ENCODE measurements at regions not wholly inside any gene's neighbourhood (a gene's known extent, or its start where the extent isn't known, plus 50 kb on each side); places are given as distances from the start of the nearest gene placed in this dataset.
"Not testable (repeated sequence)": the region's sequence is repeated elsewhere in the genome, so short reads cannot be mapped to it uniquely, and the experiment has no call there.

DNA sequence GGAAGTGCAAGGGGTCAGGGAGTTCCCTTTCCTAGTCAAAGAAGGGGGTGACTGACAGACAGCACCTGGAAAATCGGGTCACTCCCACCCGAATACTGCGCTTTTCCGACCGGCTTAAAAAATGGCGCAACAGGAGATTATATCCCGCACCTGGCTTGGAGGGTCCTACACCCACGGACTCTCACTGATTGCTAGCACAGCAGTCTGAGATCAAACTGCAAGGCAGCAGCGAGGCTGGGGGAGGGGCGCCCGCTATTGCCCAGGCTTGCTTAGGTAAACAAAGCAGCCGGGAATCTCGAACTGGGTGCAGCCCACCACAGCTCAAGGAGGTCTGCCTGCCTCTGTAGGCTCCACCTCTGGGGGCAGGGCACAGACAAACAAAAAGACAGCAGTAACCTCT, 333.8 kb downstream of the CENPW start:
- not testable (repeated sequence) for DNase-seq

DNA sequence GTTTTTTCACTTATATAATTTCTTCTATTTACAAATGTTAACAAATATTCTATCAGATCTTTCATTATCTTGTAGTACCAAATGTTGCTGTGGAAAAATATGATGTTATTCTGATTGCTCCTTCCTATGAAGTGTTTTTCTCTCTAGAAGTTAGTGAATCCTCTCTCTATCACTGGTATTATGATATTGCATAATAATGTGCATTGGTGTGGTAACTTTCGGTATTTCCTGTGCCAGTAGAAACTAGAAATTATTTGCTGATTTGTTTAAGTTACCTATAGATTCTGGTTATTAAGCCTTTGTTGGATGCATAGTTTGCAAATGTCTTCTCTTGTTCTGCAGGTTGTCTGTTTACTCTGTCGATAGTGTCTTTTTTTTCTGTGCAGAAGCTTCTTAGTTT, 342.5 kb downstream of the CENPW start:
- no peak for DNase-seq

DNA sequence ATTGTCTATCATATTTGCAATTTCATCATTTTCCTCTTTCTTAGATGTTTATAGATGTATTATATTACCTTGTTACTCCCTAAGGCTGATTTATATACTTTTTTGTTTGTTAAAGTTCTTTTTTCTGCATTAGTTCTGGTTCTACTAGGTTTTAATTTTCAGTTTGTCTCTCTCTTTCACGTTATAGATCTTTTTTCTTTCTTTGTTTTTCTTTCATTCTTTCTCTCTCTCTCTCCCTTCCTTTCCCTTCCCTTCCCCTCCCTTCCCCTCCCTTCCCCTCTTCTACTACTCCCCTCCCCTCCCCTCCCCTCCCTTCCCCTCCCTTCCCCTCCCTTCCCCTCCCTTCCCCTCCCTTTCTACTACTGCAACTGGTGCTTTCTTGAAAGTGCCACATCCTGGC, 345.3 kb downstream of the CENPW start:
- DNase-seq: no peak

DNA sequence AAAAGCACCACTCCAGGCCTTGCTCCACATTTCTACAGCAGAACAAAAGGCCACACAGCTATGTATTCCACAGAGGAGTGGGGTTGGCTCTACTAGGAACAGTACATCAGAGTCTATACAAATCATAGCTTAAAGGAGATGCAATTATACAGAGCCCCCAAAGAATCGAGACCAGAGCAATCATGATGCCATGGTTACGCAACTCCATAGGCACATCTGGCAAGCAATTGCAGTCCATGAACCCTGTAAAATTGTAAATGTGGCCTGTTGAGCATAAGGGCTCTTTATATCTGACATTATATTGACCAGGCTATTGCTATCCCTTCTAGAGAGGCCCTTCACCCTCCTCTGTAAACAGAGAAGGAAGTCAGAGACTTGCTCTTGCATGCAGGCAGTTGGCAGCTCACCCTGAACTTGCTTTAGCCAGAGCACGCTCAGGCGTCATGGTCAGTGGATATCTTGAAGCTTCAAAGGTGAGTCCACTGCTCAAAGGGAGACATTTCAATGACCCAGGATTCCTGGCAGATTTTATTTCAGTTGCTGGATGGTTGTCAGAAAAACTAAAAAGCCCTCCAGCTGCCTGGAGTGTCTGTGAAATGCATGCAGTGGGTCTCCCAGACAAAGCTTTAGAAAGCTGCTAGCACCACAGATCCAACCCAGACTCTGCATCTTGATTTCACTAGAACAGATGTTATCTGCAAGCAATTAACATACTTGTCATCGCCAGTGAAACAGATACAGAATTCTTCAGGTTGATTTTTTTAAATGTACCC, 357.2 kb downstream of the CENPW start:
- DNase-seq: no peak

DNA sequence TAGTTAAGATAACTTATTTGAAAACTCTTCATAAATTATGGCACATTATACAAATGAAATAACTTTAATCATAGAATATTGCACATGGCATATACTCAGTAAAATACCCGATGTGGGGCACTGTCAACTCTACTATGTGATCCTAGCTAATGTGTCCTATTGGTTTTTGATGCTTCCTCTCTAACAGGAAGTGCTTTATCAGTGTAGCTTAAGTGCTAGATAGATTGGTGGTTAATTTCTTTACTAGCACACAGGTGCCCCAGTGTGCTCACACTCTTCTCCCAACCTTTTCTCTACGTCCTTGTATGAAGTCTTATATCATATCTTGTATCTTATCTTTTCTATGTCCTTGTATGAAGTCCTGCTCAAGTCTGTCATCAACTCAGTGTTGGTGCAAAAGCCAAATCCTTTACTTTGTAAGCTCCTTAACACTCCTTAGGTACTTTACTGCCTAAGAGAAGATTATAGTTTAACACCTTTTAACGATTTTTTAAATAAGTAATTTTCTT, 358.9 kb downstream of the CENPW start:
- no peak for DNase-seq

DNA sequence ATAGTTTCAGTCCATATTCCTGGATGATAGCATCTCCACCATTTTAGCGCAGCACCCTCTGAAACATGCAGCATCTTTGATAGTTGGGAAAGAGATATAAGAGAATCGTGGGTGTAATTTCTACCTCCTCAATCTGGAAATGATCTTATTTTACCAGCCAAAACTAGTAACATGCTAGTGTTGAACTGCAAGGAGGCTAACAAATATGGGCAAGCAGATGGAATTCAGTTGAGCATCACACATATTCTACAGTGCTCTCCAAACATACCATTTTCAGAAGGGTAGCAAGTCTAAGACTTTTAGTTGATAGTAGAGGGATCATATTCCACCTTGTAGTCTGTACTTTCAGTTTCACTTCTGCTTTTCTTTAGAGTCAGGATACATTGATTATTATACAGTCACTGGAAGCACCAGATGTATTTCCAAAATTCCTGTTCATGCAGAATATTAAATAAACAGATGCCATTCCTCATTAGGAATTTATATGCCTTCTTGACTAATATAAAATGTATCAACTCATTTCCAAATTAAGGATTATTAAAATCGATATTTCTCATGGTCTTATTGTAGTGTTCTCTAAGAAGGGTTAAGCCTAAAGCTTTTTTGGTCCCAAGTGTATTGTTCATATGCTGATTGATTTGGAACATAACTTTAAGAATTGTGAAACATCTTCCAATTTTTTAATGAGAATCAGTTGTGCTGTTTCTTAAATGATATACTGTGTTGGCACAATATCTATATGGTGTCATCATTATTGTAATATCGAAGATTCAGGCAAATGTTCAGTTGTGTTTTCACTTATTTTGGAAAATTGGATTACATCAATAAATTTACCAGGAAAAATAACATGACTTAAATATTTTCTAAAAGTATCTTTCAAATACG, 362.0 kb downstream of the CENPW start:
- peak in 1 of 2 donors; percentile 2 for DNase-seq

DNA sequence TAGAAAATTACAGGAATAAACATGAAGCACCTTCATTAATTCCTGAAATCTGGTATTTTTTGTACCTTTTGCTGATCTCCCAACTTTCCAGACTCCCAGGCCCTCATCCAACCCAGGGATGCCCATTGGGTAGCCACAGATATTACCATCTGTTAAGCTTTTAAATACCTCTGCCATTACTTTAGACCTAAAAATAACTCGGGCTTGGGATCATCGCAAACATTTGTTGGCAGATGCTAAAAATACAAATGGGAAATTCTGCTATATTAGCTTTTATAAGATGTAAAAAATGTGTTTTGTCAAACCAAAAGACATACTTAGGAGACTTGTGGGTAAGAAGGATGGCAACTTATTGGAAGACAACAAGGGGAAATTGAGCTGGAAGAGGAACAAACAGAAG, 376.1 kb downstream of the CENPW start:
- no peak for DNase-seq

DNA sequence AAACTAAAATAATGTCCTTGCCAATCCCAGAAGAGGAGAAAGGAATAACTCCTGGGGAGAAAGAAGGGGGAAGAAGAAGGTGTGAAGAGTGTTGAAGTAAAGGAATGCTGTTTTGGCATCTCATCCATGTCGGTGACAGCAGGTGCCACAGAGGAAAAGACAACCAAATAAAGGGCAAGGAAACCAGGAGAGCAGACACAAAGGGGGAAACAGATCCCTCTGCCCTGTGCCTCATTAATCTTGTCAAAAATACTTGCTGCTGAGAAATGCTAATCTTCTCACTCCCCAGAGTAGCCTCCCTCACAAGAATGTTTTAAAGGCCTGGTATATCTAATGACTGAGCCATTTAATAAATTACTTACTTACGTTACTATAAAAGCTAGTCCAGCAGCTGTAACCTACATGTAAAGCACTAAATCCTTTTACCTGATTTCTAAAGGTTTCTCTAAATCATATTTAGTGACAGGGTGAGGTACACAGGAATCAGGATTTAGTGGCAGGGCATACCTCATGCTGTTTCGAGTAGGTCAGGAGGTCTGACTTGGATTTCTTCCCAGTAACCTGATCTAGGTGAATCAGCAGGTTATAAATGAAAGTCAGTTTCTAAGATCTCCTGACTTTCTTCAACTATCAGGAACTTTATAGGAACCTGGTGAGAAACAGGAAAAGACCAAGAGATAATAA, 377.1 kb downstream of the CENPW start:
- DNase-seq: no peak

DNA sequence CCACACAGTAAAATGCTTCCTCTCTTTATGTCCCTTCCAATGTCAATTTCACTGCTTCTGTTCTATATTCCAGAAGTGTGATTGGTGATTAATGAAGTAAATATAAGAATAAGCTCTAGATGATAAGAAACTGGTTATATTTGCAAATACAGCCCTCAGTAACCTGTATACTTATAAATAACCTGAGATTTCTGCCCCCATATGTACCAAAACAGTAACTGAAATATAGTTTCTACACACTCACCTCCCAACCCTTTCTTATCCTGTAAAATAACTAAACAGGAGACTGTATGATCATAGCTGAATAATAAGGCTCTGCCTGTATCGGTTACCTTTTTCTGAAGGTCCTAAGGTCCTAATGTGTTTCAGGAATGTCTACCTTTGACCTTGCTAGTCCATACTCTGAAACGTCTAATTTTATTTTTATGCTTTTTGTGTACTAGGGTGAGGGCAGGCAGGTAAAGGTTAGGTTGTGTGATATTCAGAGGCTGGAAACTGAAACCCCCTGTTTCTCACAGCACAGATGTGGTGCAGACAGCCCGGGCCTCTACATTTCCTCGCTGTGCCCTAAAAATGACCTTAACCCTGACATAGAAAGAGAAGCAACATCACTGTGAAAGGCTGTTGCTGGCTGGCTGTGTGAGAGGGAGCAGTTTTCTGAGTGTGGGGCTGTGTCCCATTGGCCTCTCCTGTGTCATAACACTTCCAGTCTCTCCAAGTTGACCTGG, 378.8 kb downstream of the CENPW start:
- no peak for DNase-seq

DNA sequence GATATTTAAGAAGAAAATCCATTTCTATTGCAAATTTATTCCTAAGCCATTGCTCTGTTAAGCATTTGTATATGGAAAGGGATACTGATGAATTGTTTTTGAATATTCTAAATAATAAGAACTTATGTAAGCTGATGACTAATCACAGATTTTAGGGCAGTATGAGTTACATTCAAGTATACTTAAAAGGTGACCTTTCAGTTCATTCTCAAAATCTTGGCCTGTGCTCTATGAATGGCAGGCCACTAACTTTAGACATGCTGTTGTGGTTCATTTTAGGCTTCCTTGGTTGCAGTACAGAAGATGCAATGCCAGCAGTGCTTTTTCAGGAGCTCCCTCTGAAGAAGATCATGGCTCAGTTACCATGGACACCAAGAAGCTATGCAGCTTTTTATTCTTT, 380.4 kb downstream of the CENPW start:
- DNase-seq: no peak

DNA sequence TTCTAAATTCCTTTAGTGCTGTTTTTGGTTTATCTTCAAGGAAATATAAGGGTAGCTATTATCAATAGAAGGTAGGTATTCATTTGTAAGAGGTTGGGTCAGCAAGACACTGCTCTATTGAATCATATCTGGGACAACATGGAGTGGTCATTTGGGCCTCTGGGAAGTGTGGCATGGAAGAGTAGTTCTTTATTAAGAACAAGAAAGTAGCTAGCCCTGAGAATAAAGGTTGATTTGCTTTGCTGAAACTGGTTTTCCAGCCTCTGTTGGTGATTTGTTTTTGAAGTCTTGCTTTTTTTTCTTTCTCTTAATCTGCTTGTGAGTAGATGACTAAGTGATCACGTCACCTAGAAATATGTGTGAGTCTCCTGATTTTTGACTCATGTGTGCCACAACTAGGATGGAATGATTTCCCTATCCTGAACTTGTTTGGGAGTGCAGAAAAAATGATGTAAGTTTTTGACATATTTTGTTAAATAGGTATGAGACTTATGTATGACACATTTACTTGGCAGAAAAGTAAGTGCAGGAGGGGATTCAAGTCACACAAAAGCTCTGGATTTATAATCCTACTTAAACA, 381.8 kb downstream of the CENPW start:
- DNase-seq: no peak

DNA sequence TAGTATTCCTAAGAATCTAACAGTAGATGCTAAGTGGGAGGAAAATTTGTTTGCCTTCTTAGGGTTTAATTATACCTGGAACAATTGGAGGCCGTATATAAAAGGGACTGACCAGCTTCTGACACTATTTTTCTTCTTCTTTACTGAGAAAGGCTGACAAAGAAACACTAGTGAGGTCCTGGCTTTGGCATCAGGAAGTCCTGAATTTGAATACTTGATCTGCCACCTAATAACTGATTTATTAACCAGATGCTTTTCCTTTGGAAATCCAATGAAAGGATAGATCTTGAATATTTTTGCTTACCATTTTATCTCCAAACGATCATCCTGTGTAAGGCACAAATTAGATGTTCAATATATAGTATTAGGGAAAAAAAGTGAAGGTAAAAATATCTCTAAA, 382.5 kb downstream of the CENPW start:
- no peak for DNase-seq

DNA sequence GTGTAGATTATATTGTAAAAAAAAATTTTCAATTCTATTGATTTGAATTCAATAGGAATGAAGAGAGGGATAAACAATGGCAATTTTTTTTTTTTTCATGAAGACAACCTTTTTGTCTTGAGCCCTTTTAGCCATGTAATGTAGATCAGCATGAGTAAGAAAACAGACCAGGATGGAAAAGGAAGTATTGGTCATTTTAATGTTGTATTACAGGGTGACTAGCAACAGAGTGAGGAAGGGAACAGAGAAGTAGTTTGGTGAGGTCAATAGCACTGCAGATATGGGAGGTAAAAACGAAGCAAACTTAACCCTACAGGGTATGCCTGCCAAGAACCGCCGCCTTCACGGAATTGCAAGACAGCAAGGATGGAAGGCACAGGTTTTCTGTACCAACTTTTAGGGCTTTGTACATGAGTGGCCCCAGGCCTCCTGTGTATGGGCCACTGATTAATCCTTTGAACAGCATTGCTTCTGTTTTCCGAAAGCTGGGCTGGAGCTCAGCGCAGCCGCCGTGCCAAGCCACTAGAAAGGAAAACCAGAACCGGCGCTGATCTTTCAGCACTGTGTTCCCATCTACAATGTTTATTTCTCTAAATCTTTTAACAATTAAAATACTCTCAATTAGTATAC, 383.7 kb downstream of the CENPW start:
- no peak for DNase-seq

DNA sequence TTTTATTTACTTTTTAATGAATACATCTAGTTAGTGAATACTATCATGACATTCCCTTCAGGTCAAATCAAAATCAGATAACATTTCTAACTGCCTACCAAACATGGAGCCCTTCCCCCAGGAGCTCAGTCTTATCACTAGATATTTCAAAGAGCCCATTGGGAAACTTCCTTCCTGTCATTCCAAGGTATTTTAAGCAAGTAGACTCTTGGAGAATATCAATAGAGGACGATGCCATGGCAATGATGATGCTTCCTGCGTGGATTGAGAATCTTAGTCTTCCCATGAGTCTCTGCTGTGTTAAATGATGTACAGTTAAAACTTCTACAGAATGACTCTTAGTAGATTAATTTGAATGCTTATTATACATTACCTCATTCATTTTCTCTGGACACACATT, 384.9 kb downstream of the CENPW start:
- DNase-seq: no peak

DNA sequence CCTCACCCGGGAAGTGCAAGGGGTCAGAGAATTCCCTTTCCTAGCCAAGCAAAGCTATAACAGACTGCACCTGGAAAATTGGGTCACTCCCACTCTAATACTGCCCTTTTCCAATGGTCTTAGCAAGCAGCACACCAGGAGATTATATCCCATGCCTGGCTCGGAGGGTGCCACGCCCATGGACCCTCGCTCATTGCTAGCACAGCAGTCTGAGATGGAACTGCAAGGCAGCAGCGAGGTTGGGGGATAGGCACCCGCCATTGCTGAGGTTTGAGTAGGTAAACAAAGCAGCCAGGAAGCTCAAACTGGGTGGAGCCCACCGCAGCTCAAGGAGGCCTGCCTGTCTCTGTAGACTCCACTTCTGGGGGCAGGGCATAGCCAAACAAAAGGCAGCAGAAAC, 386.5 kb downstream of the CENPW start:
- not testable (repeated sequence) for DNase-seq

DNA sequence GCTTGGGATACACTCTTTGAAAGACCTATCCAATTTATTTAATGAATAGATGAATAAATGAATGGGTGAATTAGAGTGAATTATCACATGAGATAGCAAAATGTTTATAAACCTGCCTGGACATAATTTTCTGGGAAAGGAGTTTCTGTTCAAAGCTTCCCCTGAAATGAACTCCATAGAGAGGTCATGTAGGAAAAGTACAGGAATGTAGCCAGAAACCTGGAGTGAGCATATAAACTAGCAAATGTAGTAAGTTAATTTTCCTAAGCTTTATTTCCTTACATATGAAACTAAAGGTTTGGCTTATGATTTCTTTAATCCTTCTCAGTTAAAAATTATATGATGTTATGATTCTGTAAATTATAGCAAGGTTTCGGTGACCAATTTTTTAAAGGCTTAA, 380.3 kb upstream of the RSPO3 start:
- no peak for DNase-seq

DNA sequence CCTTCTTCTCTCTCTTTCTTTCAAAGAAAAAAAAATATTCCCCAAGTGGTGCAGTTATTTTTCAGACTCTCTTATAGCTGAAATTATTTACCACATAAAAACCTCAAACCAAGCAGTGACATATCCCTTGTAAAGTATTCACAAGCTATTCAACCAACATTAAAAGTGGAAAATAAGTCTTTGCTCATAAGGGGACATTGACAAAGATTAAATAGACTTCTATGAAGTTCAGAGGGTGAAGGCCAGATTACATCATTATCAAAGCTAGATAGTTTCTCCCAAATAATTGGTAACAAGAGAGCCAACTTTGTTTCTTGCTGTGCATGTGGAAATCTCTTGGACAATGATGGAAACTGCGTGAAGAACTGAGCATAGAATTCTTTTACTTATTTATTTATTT, 379.8 kb upstream of the RSPO3 start:
- no peak for DNase-seq

DNA sequence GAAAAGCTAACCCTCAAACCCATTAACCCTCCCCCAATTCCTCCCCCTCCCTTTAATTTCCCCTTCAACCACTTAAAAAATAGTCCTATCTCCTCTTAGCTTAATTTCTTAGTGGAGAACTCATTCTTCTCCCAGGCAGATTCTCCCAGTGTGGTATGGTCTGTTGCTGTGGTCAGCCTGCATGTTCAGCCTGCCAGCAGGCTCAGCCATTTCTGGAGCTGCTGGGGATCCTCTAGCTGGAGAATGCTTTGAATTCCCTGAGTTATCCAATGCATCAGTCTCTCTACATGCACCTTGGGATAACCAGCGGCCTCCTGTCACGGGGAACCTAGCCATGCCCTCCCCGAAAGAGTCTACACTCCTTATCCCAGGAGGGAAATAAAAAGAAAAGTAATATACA, 375.4 kb upstream of the RSPO3 start:
- DNase-seq: no peak

DNA sequence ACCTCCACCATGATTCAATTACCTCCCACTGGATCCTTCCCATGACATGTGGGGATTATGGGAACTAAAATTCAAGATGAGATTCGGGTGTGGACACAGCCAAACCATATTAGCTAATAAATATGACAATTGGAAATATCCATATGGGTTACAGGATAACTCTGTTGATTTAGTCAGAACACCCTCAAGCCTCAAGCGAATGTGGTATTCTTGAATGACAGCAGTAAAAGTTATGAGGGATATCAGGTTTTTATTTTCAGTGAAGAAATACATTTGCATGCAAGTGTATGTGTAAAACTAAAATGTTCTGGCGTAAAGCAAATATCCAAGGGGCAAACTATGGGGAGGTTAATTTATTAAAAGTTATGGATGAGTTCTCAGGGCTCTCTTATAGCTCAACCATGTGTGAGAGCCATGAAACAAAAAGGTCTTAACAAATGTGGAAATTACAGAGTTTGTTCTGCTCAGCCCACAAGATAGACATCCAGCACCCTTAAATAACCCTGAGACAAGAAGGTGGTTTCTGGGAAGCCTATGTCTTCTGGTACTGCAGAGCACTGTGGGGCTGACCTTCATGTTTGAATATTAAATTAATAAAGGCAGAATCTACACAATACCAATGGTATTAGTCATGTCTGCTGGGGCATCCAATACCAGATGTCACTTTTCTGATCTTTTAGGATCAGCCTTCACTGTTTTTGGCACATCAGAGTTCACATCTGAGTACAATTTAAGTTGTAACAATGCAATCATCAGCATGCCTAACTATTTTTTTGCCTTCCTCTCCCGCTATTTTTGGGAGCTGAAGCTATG, 370.5 kb upstream of the RSPO3 start:
- DNase-seq: no peak

DNA sequence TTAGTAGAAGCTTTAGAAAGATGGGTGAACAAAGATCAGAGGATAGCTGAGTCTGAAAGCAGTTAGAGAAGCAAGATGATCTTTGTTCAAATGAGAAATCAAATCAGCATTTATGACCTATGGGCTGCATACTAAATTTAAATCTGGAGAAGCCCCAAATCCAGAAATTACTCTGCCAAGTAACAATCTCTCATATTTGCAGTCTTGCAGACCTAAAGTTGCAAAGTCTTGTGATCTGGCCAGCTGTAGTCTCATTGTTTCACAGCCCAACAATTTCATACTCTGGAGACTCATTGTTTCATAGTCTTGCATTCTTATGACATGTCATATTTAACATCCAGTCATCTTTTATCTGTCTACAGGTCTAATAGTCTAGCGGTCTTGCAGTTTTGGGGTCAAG, 364.9 kb upstream of the RSPO3 start:
- no peak for DNase-seq

DNA sequence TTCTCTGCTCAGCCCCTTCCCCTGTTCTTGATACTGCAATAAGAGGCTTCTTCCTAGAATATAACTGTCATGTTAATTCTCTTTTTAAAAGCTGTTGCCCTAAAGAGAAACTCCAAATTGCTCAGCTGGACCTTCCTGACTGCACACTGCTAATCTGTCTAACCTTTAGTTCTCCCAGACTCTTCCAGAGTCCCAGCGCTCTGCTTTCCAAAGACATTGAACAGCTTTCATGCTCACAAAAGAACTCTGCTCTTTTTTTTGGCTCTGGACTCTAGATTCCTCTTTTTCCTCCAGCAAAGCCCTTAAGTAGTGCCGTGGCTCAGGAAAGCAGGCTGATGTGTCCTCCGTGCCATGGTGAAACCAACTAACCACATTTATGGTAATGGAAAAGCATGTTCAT, 356.6 kb upstream of the RSPO3 start:
- no peak for DNase-seq

Measured in bone marrow (tissue), 2 donors.